ENCODE measurements at regions not wholly inside any gene's neighbourhood (a gene's known extent, or its start where the extent isn't known, plus 50 kb on each side); places are given as distances from the start of the nearest gene placed in this dataset.

DNA sequence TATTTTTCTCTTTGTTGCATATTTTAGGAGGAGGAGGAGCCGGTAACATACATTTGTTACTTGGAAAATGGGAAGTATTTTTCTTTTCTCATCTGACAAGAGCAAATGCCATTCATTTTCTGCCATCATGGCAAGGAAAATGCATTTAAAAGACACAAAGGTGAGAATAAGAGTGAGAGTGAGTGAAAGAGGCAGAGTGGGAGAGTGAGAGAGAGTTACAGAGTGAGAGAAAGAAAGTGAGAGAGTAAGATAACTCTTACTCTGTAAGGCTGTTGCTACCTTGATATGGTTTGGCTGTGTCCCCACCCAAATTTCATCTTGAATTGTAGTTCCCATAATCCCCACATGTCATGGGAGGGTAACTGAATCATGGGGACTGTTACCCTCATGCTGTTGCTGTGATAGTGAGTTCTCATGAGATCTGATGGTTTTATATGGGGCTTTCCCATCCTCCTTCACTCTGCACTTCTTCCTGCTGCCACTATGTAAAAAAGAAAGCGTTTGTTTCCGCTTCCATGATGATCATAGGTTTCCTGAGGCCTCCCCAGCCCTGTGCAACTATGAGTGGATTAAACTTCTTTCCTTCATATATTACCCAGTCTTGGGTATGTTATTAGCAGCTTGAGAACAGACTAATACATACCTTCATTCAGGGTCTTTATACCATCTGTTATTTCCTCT, 64.2 kb downstream of the ASCL1 start:
- Histone ChIP-seq H3K79me2 (ENCODE audit: insufficient read depth, low read length) (no peaks in the 10 kb centered on the region), H3K36me3 (ENCODE audit: control insufficient read depth in 1 of 2, insufficient read depth in 2 of 2, low read length in 2 of 2) (no peaks in the 10 kb centered on the region), H3K4me3 (replicated peaks in 1 of 2; ENCODE audit: low read depth in 1 of 2, low read length in 2 of 2) (no peak overlapping the region), H3K9me2 (ENCODE audit: insufficient read depth) (no peaks in the 10 kb centered on the region), H4K20me1 (ENCODE audit: insufficient read depth) (no peaks in the 10 kb centered on the region), H3K9ac (ENCODE audit: low read length) (no peak overlapping the region), H3K9me3 (ENCODE audit: control insufficient read depth in 1 of 2, insufficient read depth in 1 of 2, low read depth in 1 of 2, low read length in 2 of 2) (no peaks in the 10 kb centered on the region), H3K4me2 (ENCODE audit: low read length) (no peak overlapping the region), H3K4me1 (ENCODE audit: control insufficient read depth in 1 of 2, insufficient read depth in 2 of 2, low read length in 2 of 2) (no peaks in the 10 kb centered on the region), H3K27me3 (ENCODE audit: insufficient read depth, low read length) (no peaks in the 10 kb centered on the region), H3K27ac (ENCODE audit: low read depth, low read length) (no peak overlapping the region), H2AFZ (ENCODE audit: low read depth, low read length, poor library complexity, severe bottlenecking) (no peak overlapping the region)
- ChIA-PET CTCF (no interaction called here), RAD21 (ENCODE audit: low non-redundant PET in 1 of 2, low total read pairs in 2 of 2, uncharacterized antibody in 2 of 2, unreplicated experiment in 2 of 2) (no interaction called here), POLR2A (no interaction called here)
- TF ChIP-seq YY1 (IDR thresholded peaks at IDR 0.05; ENCODE audit: extremely low read depth, insufficient replicate concordance, low read depth, low read length), result no peak
- no peak for TF ChIP-seq EZH2phosphoT487 (IDR thresholded peaks at IDR 0.05; ENCODE audit: borderline replicate concordance)
- TF ChIP-seq, protein P1, sequence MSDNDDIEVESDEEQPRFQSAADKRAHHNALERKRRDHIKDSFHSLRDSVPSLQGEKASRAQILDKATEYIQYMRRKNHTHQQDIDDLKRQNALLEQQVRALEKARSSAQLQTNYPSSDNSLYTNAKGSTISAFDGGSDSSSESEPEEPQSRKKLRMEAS (IDR thresholded peaks at IDR 0.05), result no peak
- no peak for TF ChIP-seq POLR2AphosphoS5 (IDR thresholded peaks at IDR 0.05; ENCODE audit: low read depth, low read length)
- no peak for TF ChIP-seq RAD21 (IDR thresholded peaks at IDR 0.05; ENCODE audit: low read depth)
- TF ChIP-seq ZNF274 (IDR thresholded peaks at IDR 0.05; ENCODE audit: low read depth, low read length), result no peak
- TF ChIP-seq, protein P2, sequence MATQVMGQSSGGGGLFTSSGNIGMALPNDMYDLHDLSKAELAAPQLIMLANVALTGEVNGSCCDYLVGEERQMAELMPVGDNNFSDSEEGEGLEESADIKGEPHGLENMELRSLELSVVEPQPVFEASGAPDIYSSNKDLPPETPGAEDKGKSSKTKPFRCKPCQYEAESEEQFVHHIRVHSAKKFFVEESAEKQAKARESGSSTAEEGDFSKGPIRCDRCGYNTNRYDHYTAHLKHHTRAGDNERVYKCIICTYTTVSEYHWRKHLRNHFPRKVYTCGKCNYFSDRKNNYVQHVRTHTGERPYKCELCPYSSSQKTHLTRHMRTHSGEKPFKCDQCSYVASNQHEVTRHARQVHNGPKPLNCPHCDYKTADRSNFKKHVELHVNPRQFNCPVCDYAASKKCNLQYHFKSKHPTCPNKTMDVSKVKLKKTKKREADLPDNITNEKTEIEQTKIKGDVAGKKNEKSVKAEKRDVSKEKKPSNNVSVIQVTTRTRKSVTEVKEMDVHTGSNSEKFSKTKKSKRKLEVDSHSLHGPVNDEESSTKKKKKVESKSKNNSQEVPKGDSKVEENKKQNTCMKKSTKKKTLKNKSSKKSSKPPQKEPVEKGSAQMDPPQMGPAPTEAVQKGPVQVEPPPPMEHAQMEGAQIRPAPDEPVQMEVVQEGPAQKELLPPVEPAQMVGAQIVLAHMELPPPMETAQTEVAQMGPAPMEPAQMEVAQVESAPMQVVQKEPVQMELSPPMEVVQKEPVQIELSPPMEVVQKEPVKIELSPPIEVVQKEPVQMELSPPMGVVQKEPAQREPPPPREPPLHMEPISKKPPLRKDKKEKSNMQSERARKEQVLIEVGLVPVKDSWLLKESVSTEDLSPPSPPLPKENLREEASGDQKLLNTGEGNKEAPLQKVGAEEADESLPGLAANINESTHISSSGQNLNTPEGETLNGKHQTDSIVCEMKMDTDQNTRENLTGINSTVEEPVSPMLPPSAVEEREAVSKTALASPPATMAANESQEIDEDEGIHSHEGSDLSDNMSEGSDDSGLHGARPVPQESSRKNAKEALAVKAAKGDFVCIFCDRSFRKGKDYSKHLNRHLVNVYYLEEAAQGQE (IDR thresholded peaks at IDR 0.05; ENCODE audit: low read depth), result no peak
- TF ChIP-seq ELF1 (IDR thresholded peaks at IDR 0.05; ENCODE audit: borderline replicate concordance, low read depth), result no peak
- no peak for TF ChIP-seq FOSL1 (IDR thresholded peaks at IDR 0.05; ENCODE audit: low read depth)
- TF ChIP-seq SIN3A (IDR thresholded peaks at IDR 0.05; ENCODE audit: low read depth), result no peak
- no peak for DNase-seq (ENCODE audit: low read depth, low spot score)
- intact Hi-C loops (cut with micrococcal nuclease), result no loop called here
- ATAC-seq, result no peak
- no TSS peak for BruUV-seq (replicated peaks)

All from HCT116 (cell line).